ENCODE measurements at regions not wholly inside any gene's neighbourhood (a gene's known extent, or its start where the extent isn't known, plus 50 kb on each side); places are given as distances from the start of the nearest gene placed in this dataset.
"Not testable (repeated sequence)": the region's sequence is repeated elsewhere in the genome, so short reads cannot be mapped to it uniquely, and the experiment has no call there.

- DNase-seq (ENCODE audit: low spot score), result no peak
- H3K4me3 Mint-ChIP-seq, result no peak overlapping the region
- H3K27ac Mint-ChIP-seq, result no peak overlapping the region
- H3K27me3 Mint-ChIP-seq, result no peaks in the 10 kb centered on the region
- no peaks in the 10 kb centered on the region for H3K4me1 Mint-ChIP-seq (ENCODE audit: low read depth in 2 of 2)
- ATAC-seq, result no peak
- no peaks in the 10 kb centered on the region for H3K36me3 Mint-ChIP-seq
- peaks cover 19% of the 10 kb centered on the region for H3K9me3 Mint-ChIP-seq
Measured at GRCh38 chr13:85565652-85566051, 233.6 kb downstream of the SLITRK6 start.

GRCh38 chr13:85564598-85564997 is 234.6 kb downstream of the SLITRK6 start:
- H3K36me3 Mint-ChIP-seq, result peaks cover under 1% of the 10 kb centered on the region
- H3K9me3 Mint-ChIP-seq, result peaks cover 16% of the 10 kb centered on the region
- no peak overlapping the region for H3K4me3 Mint-ChIP-seq
- ATAC-seq, result no peak
- DNase-seq (ENCODE audit: low spot score), result no peak
- H3K27ac Mint-ChIP-seq, result no peak overlapping the region
- H3K27me3 Mint-ChIP-seq, result no peaks in the 10 kb centered on the region
- H3K4me1 Mint-ChIP-seq (ENCODE audit: low read depth in 2 of 2), result no peaks in the 10 kb centered on the region

GRCh38 chr13:85562282-85562681 is 236.9 kb downstream of the SLITRK6 start:
- H3K27ac Mint-ChIP-seq, result no peak overlapping the region
- peaks cover 4% of the 10 kb centered on the region for H3K36me3 Mint-ChIP-seq
- DNase-seq (ENCODE audit: low spot score), result no peak
- H3K9me3 Mint-ChIP-seq, result peaks cover 24% of the 10 kb centered on the region
- H3K27me3 Mint-ChIP-seq, result no peaks in the 10 kb centered on the region
- ATAC-seq, result no peak
- H3K4me1 Mint-ChIP-seq (ENCODE audit: low read depth in 2 of 2), result no peaks in the 10 kb centered on the region
- no peak overlapping the region for H3K4me3 Mint-ChIP-seq

- Mint-ChIP-seq H3K4me1 (ENCODE audit: low read depth in 2 of 2) (no peaks in the 10 kb centered on the region), H3K27me3 (no peaks in the 10 kb centered on the region), H3K4me3 (no peak overlapping the region), H3K9me3 (peaks cover 20% of the 10 kb centered on the region), H3K36me3 (peaks cover 4% of the 10 kb centered on the region), H3K27ac (no peak overlapping the region)
- ATAC-seq (no peak), DNase-seq (ENCODE audit: low spot score) (no peak)
Measured at GRCh38 chr13:85557691-85558467, 241.3 kb downstream of the SLITRK6 start.

- ATAC-seq (no peak), DNase-seq (ENCODE audit: low spot score) (no peak)
- no peak overlapping the region for H3K27ac Mint-ChIP-seq
Measured at GRCh38 chr13:85551012-85551411, 248.2 kb downstream of the SLITRK6 start.

GRCh38 chr13:85549819-85550218 is 249.4 kb downstream of the SLITRK6 start:
- Mint-ChIP-seq H3K27ac (no peak overlapping the region), H3K4me1 (ENCODE audit: low read depth in 2 of 2) (no peaks in the 10 kb centered on the region), H3K36me3 (peaks cover 7% of the 10 kb centered on the region), H3K4me3 (no peak overlapping the region), H3K27me3 (no peaks in the 10 kb centered on the region), H3K9me3 (peaks cover 14% of the 10 kb centered on the region)
- ATAC-seq, result no peak
- no peak for DNase-seq (ENCODE audit: low spot score)

More at GRCh38 chr13:85551012-85551411, 248.2 kb downstream of the SLITRK6 start:
- Mint-ChIP-seq H3K36me3 (peaks cover 7% of the 10 kb centered on the region), H3K27me3 (no peaks in the 10 kb centered on the region), H3K4me1 (ENCODE audit: low read depth in 2 of 2) (no peaks in the 10 kb centered on the region), H3K9me3 (peaks cover 14% of the 10 kb centered on the region), H3K4me3 (no peak overlapping the region)

GRCh38 chr13:85548845-85549244 is 250.4 kb downstream of the SLITRK6 start:
- ATAC-seq; DNase-seq (ENCODE audit: low spot score); H3K4me1 Mint-ChIP-seq (ENCODE audit: low read depth in 2 of 2); H3K27ac Mint-ChIP-seq; H3K36me3 Mint-ChIP-seq; H3K4me3 Mint-ChIP-seq; H3K27me3 Mint-ChIP-seq: not testable (repeated sequence)
- H3K9me3 Mint-ChIP-seq, result peaks cover 14% of the 10 kb centered on the region

GRCh38 chr13:85545771-85546170 is 253.4 kb downstream of the SLITRK6 start:
- H3K27me3 Mint-ChIP-seq, result no peaks in the 10 kb centered on the region
- H3K36me3 Mint-ChIP-seq, result peaks cover 7% of the 10 kb centered on the region
- no peak overlapping the region for H3K27ac Mint-ChIP-seq
- H3K4me1 Mint-ChIP-seq (ENCODE audit: low read depth in 2 of 2), result no peaks in the 10 kb centered on the region
- no peak overlapping the region for H3K4me3 Mint-ChIP-seq
- ATAC-seq (no peak), DNase-seq (ENCODE audit: low spot score) (no peak)
- H3K9me3 Mint-ChIP-seq, result peaks cover 14% of the 10 kb centered on the region

- H3K27me3 Mint-ChIP-seq, result no peaks in the 10 kb centered on the region
- no peak overlapping the region for H3K27ac Mint-ChIP-seq
- H3K4me1 Mint-ChIP-seq (ENCODE audit: low read depth in 2 of 2), result no peaks in the 10 kb centered on the region
- no peak overlapping the region for H3K4me3 Mint-ChIP-seq
- H3K36me3 Mint-ChIP-seq, result peaks cover 7% of the 10 kb centered on the region
- DNase-seq (ENCODE audit: low spot score) (no peak), ATAC-seq (no peak)
- peaks cover 14% of the 10 kb centered on the region for H3K9me3 Mint-ChIP-seq
Measured at GRCh38 chr13:85544756-85545155, 254.5 kb downstream of the SLITRK6 start.

- H3K27me3 Mint-ChIP-seq, result no peaks in the 10 kb centered on the region
- H3K4me3 Mint-ChIP-seq, result no peak overlapping the region
- DNase-seq (ENCODE audit: low spot score), result no peak
- H3K4me1 Mint-ChIP-seq (ENCODE audit: low read depth in 2 of 2), result no peaks in the 10 kb centered on the region
- ATAC-seq, result no peak
- H3K36me3 Mint-ChIP-seq, result no peaks in the 10 kb centered on the region
- peaks cover 11% of the 10 kb centered on the region for H3K9me3 Mint-ChIP-seq
- H3K27ac Mint-ChIP-seq, result no peak overlapping the region
Measured at GRCh38 chr13:85543144-85543543, 256.1 kb downstream of the SLITRK6 start.

- no peaks in the 10 kb centered on the region for H3K4me1 Mint-ChIP-seq (ENCODE audit: low read depth in 2 of 2)
- H3K27me3 Mint-ChIP-seq, result no peaks in the 10 kb centered on the region
- H3K9me3 Mint-ChIP-seq, result peaks cover 5% of the 10 kb centered on the region
- H3K27ac Mint-ChIP-seq, result no peak overlapping the region
- no peaks in the 10 kb centered on the region for H3K36me3 Mint-ChIP-seq
- DNase-seq (ENCODE audit: low spot score) (no peak), ATAC-seq (no peak)
- H3K4me3 Mint-ChIP-seq, result no peak overlapping the region
Measured at GRCh38 chr13:85541476-85541875, 257.7 kb downstream of the SLITRK6 start.

GRCh38 chr13:85538957-85539356 is 260.3 kb downstream of the SLITRK6 start:
- Mint-ChIP-seq H3K27me3 (no peaks in the 10 kb centered on the region), H3K4me1 (ENCODE audit: low read depth in 2 of 2) (no peaks in the 10 kb centered on the region), H3K9me3 (peaks cover 5% of the 10 kb centered on the region), H3K4me3 (no peak overlapping the region), H3K27ac (no peak overlapping the region), H3K36me3 (no peaks in the 10 kb centered on the region)
- DNase-seq (ENCODE audit: low spot score), result no peak
- ATAC-seq, result no peak

GRCh38 chr13:85537601-85538000 is 261.6 kb downstream of the SLITRK6 start:
- Mint-ChIP-seq H3K4me3 (no peak overlapping the region), H3K4me1 (ENCODE audit: low read depth in 2 of 2) (no peaks in the 10 kb centered on the region), H3K27me3 (no peaks in the 10 kb centered on the region), H3K36me3 (no peaks in the 10 kb centered on the region), H3K9me3 (peaks cover 5% of the 10 kb centered on the region), H3K27ac (no peak overlapping the region)
- DNase-seq (ENCODE audit: low spot score), result no peak
- ATAC-seq, result no peak

- peaks cover 5% of the 10 kb centered on the region for H3K9me3 Mint-ChIP-seq
- ATAC-seq (no peak), DNase-seq (ENCODE audit: low spot score) (no peak)
- H3K4me3 Mint-ChIP-seq, result no peak overlapping the region
- no peak overlapping the region for H3K27ac Mint-ChIP-seq
- no peaks in the 10 kb centered on the region for H3K4me1 Mint-ChIP-seq (ENCODE audit: low read depth in 2 of 2)
- H3K36me3 Mint-ChIP-seq, result no peaks in the 10 kb centered on the region
- H3K27me3 Mint-ChIP-seq, result no peaks in the 10 kb centered on the region
Measured at GRCh38 chr13:85536706-85537105, 262.5 kb downstream of the SLITRK6 start.
